HEK293T (cell line): ENCODE measurements at regions not wholly inside any gene's neighbourhood (a gene's known extent, or its start where the extent isn't known, plus 50 kb on each side); places are given as distances from the start of the nearest gene placed in this dataset.

Experiments used
- BHLHE40 ChIP-seq: fragments of 450-650 bp; IDR thresholded peaks from 2 replicates; pipeline ENCODE4 v1.6.1; 2016; ENCODE audit warnings: mild to moderate bottlenecking, moderate library complexity, borderline replicate concordance
- FOXK2 ChIP-seq: fragments of 450-650 bp; IDR thresholded peaks from 2 replicates; pipeline ENCODE4 v1.6.1; 2016; ENCODE audit warnings: mild to moderate bottlenecking
- L3MBTL2 ChIP-seq: fragments of 450-650 bp; conservative IDR thresholded peaks from 2 replicates; pipeline ENCODE4 v1.6.1; 2016; ENCODE audit warnings: mild to moderate bottlenecking
- NFRKB ChIP-seq: fragments of 450-650 bp; IDR thresholded peaks from 2 replicates; pipeline ENCODE4 v1.6.1; 2016; ENCODE audit warnings: mild to moderate bottlenecking, moderate library complexity
- SP1 ChIP-seq: fragments of 450-650 bp; IDR thresholded peaks from 2 replicates; pipeline ENCODE4 v1.6.1; 2017
- SUZ12 ChIP-seq: fragments of 450-650 bp; IDR thresholded peaks from 2 replicates; pipeline ENCODE4 v1.6.1; 2016; ENCODE audit warnings: mild to moderate bottlenecking
- TARDBP ChIP-seq: fragments of 450-650 bp; IDR thresholded peaks from 2 replicates; pipeline ENCODE4 v1.6.1; 2016
- ZNF384 ChIP-seq: fragments of 450-650 bp; IDR thresholded peaks from 2 replicates; pipeline ENCODE4 v1.6.1; 2016

- no peak for TF ChIP-seq FOXK2
- TF ChIP-seq NFRKB: no peak
- TF ChIP-seq L3MBTL2: no peak
- no peak for TF ChIP-seq SP1
- no peak for TF ChIP-seq SUZ12
- TF ChIP-seq ZNF384: no peak
- TF ChIP-seq TARDBP: no peak
- no peak for TF ChIP-seq BHLHE40
These were observed 153.6 kb upstream of the TNRC6C start for GRCh38 chr17:77804796-77805426.
